SK-N-SH treated with all-trans-retinoic acid at 6 μM for 48 hours (cell line): ENCODE measurements at regions not wholly inside any gene's neighbourhood (a gene's known extent, or its start where the extent isn't known, plus 50 kb on each side); places are given as distances from the start of the nearest gene placed in this dataset.

Experiments
- ATAC-seq: fragments of 200-7000 bp; cut with Tn5 transposase; 3 replicates; pipeline ENCODE4 v1.9.1; 2020; ENCODE audit warnings: mild to moderate bottlenecking, moderate library complexity
- BACH2 ChIP-seq: fragments of 250-450 bp; sonication (Bioruptor Pico); IDR thresholded peaks from 2 replicates; pipeline ENCODE4 v1.9.0; 2021; ENCODE audit warnings: mild to moderate bottlenecking, borderline replicate concordance
- CSDC2 ChIP-seq: fragments of 250-450 bp; sonication (Bioruptor Pico); IDR thresholded peaks from 2 replicates; pipeline ENCODE4 v1.5.0; 2020; ENCODE audit warnings: mild to moderate bottlenecking, moderate library complexity
- ESRRG ChIP-seq: fragments of 250-450 bp; sonication (Bioruptor Pico); IDR thresholded peaks from 2 replicates; pipeline ENCODE4 v1.6.1; 2021; ENCODE audit warnings: mild to moderate bottlenecking
- GLIS3 ChIP-seq: fragments of 250-450 bp; sonication (Bioruptor Pico); IDR thresholded peaks from 2 replicates; pipeline ENCODE4 v1.5.0; 2020; ENCODE audit warnings: mild to moderate bottlenecking, moderate library complexity
- ISL1 ChIP-seq: fragments of 250-450 bp; sonication (Bioruptor Pico); IDR thresholded peaks from 2 replicates; pipeline ENCODE4 v2.1.2; 2022; ENCODE audit warnings: mild to moderate bottlenecking, moderate library complexity
- OSR1 ChIP-seq: fragments of 250-450 bp; sonication (Bioruptor Pico); IDR thresholded peaks from 2 replicates; pipeline ENCODE4 v1.8.0; 2022; ENCODE audit warnings: moderate library complexity, mild to moderate bottlenecking, inconsistent platforms
- POU6F1 ChIP-seq: fragments of 250-450 bp; sonication (Bioruptor Pico); IDR thresholded peaks from 2 replicates; pipeline ENCODE4 v1.8.0; 2021; ENCODE audit warnings: low read depth, mild to moderate bottlenecking, moderate library complexity, borderline replicate concordance
- RARB ChIP-seq: fragments of 250-450 bp; sonication (Bioruptor Pico); IDR thresholded peaks from 2 replicates; pipeline ENCODE4 v1.8.0; 2021; ENCODE audit warnings: mild to moderate bottlenecking, moderate library complexity
- SNAI2 ChIP-seq: fragments of 250-450 bp; sonication (Bioruptor Pico); IDR thresholded peaks from 2 replicates; pipeline ENCODE4 v1.5.0; 2020; ENCODE audit warnings: mild to moderate bottlenecking, moderate library complexity
- TCF4 ChIP-seq: fragments of 250-450 bp; sonication (Bioruptor Pico); IDR thresholded peaks from 2 replicates; pipeline ENCODE4 v1.8.0; 2021; ENCODE audit warnings: mild to moderate bottlenecking, moderate library complexity, borderline replicate concordance
- TOX ChIP-seq: fragments of 250-450 bp; sonication (Bioruptor Pico); IDR thresholded peaks from 2 replicates; pipeline ENCODE4 v1.8.0; 2021; ENCODE audit warnings: mild to moderate bottlenecking, moderate library complexity, borderline replicate concordance
- TSHZ2 ChIP-seq: fragments of 250-450 bp; sonication (Bioruptor Pico); IDR thresholded peaks from 2 replicates; pipeline ENCODE4 v1.5.0; 2020; ENCODE audit warnings: mild to moderate bottlenecking, moderate library complexity
- ZC3H10 ChIP-seq: fragments of 250-450 bp; sonication (Bioruptor Pico); IDR thresholded peaks from 2 replicates; pipeline ENCODE4 v1.5.1; 2021; ENCODE audit warnings: mild to moderate bottlenecking, moderate library complexity
- ZFP3 ChIP-seq: fragments of 250-450 bp; sonication (Bioruptor Pico); IDR thresholded peaks from 2 replicates; pipeline ENCODE4 v1.5.0; 2020; ENCODE audit warnings: mild to moderate bottlenecking, moderate library complexity
- ZFP30 ChIP-seq: fragments of 450-650 bp; formaldehyde crosslinking; IDR thresholded peaks from 2 replicates; pipeline ENCODE4 v1.5.0; 2022; ENCODE audit warnings: mild to moderate bottlenecking, moderate library complexity
- ZNF565 ChIP-seq: fragments of 450-650 bp; formaldehyde crosslinking; conservative IDR thresholded peaks from 2 replicates; pipeline ENCODE4 v1.5.0; 2020; ENCODE audit warnings: low read depth, mild to moderate bottlenecking, moderate library complexity
- ZNF8 ChIP-seq: fragments of 450-650 bp; formaldehyde crosslinking; IDR thresholded peaks from 2 replicates; pipeline ENCODE4 v1.5.0; 2020; ENCODE audit warnings: mild to moderate bottlenecking, moderate library complexity
- TF ChIP-seq, protein P1 (sequence below): fragments of 250-450 bp; sonication (Bioruptor Pico); IDR thresholded peaks from 2 replicates; pipeline ENCODE4 v1.5.1; 2020; ENCODE audit warnings: low read depth, mild to moderate bottlenecking, moderate library complexity
- TF ChIP-seq, protein P2 (sequence below): fragments of 250-450 bp; sonication (Bioruptor Pico); IDR thresholded peaks from 2 replicates; pipeline ENCODE4 v1.8.0; 2020; ENCODE audit warnings: mild to moderate bottlenecking, moderate library complexity, borderline replicate concordance

DNA sequence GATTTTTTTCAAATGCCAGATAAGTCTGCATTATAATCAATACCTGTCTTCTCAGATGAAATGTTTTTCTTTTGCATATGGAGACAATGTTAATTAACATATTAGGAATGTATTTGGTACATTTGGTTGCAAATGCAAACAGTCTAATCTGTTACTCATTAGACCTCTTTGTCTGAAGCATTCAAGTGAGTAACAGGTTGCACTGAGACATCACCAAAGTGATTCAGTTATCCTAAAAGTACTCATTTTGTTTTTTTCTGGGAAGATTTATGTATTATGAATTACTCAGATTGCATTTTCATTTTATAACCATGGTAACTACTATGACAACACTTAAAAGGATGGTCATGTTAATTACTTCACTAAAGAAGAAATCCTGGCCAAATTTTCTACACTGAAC, 513.6 kb downstream of the HTR7 start:
- TF ChIP-seq CSDC2 (CRISPR knock-in tag) (no peak), TSHZ2 (CRISPR knock-in tag) (no peak), BACH2 (CRISPR knock-in tag) (no peak), ZFP3 (CRISPR knock-in tag) (no peak)
- TF ChIP-seq, protein P1, sequence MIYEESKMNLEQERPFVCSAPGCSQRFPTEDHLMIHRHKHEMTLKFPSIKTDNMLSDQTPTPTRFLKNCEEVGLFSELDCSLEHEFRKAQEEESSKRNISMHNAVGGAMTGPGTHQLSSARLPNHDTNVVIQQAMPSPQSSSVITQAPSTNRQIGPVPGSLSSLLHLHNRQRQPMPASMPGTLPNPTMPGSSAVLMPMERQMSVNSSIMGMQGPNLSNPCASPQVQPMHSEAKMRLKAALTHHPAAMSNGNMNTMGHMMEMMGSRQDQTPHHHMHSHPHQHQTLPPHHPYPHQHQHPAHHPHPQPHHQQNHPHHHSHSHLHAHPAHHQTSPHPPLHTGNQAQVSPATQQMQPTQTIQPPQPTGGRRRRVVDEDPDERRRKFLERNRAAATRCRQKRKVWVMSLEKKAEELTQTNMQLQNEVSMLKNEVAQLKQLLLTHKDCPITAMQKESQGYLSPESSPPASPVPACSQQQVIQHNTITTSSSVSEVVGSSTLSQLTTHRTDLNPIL (CRISPR knock-in tag) = no peak
- TF ChIP-seq, all 23 proteins: peak for 0
- no peak for ATAC-seq

DNA sequence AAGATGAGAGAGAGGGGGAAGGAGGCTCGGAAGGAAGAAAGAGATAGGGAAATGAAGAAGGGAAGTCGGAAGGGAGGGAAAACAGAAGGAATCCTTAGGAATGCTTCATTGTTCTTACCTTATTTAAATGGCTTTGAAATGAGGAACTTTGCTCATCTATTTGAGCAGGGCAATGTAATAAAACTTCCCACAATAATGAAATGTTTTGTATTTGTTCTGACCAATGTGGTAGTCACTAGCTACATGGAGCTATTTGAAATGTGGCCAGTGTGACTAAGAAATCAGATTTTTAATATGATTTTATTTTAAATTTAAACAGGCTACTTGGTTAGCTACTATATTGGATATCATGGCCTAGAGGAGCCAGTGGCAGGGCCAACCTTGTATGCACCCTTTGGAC, 510.6 kb downstream of the HTR7 start:
- ATAC-seq = no peak
- no peak for TF ChIP-seq ISL1 (CRISPR knock-in tag)
- TF ChIP-seq ZC3H10 (CRISPR knock-in tag) = no peak
- TF ChIP-seq TCF4 (CRISPR knock-in tag) = no peak
- TF ChIP-seq POU6F1 = no peak
- no peak for TF ChIP-seq OSR1
- no peak for TF ChIP-seq ZFP30 (CRISPR knock-in tag)
- no peak for TF ChIP-seq ZFP3 (CRISPR knock-in tag)
- TF ChIP-seq RARB (CRISPR knock-in tag) = no peak
- TF ChIP-seq SNAI2 (CRISPR knock-in tag) = no peak
- no peak for TF ChIP-seq ZNF8 (CRISPR knock-in tag)
- TF ChIP-seq GLIS3 (CRISPR knock-in tag) = no peak
- TF ChIP-seq, protein P1 (CRISPR knock-in tag) = no peak

DNA sequence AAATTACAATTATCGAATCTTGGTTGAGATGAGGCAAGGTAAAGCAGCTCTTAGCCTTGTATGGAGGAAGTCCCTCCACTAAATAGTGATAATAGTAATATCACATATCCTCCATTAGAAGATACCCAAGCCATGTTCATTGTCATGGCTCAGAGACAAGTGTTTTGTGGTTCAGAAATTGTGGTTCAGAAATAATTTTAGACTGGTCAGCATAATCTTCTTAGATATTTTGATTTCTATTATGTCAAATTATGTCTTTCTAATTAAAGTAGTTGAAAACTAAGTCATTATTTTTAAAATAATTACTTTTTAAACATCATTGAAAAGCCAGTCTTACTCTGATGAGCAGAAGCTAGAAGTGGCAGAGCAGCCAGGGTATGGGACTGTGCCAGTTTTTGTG, 507.7 kb downstream of the HTR7 start:
- ATAC-seq = no peak
- no peak for TF ChIP-seq POU6F1

GRCh38 chr10:90352288-90352687, 505.6 kb downstream of the HTR7 start:
- no peak for ATAC-seq
- TF ChIP-seq ZNF8 (CRISPR knock-in tag) = no peak
- no peak for TF ChIP-seq GLIS3 (CRISPR knock-in tag)
- TF ChIP-seq ISL1 (CRISPR knock-in tag) = no peak
- TF ChIP-seq ZNF565 (CRISPR knock-in tag) = no peak
- TF ChIP-seq ESRRG (CRISPR knock-in tag) = no peak
- TF ChIP-seq, all 23 proteins: peak for 0

DNA sequence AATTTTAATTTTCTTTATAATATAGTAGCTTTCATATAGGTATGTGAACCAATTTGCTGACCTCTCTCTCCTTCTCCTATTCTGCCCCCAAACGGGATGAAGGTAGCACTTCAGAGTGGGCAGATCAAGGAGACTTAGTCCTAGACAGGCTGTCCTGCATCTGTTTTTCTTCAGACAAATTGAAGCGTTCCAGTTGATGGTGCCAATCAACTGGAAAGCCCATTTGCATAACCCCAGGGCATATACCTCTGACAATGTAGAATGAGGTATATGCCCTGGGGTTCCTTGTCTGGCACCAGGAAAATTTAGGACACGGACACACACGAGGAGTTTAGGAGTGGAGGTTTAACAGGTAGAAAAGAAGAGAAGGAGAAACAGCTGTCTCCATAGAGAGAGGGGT, 502.9 kb downstream of the HTR7 start:
- no peak for ATAC-seq
- TF ChIP-seq, protein P2, sequence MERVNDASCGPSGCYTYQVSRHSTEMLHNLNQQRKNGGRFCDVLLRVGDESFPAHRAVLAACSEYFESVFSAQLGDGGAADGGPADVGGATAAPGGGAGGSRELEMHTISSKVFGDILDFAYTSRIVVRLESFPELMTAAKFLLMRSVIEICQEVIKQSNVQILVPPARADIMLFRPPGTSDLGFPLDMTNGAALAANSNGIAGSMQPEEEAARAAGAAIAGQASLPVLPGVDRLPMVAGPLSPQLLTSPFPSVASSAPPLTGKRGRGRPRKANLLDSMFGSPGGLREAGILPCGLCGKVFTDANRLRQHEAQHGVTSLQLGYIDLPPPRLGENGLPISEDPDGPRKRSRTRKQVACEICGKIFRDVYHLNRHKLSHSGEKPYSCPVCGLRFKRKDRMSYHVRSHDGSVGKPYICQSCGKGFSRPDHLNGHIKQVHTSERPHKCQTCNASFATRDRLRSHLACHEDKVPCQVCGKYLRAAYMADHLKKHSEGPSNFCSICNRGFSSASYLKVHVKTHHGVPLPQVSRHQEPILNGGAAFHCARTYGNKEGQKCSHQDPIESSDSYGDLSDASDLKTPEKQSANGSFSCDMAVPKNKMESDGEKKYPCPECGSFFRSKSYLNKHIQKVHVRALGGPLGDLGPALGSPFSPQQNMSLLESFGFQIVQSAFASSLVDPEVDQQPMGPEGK = no peak
- TF ChIP-seq TOX (CRISPR knock-in tag) (no peak), TSHZ2 (CRISPR knock-in tag) (no peak), ZC3H10 (CRISPR knock-in tag) (no peak), ESRRG (CRISPR knock-in tag) (no peak), OSR1 (no peak), GLIS3 (CRISPR knock-in tag) (no peak), TCF4 (CRISPR knock-in tag) (no peak)
- TF ChIP-seq, protein P1 (CRISPR knock-in tag) = no peak
